ENCODE measurements at regions not wholly inside any gene's neighbourhood (a gene's known extent, or its start where the extent isn't known, plus 50 kb on each side); places are given as distances from the start of the nearest gene placed in this dataset.

GRCh38 chr18:79626905-79627749 is 52.5 kb upstream of the CTDP1 start:
- TF ChIP-seq POLR2A (IDR thresholded peaks at IDR 0.05; ENCODE audit: low read depth, low read length) (no peak), POLR2AphosphoS5 (IDR thresholded peaks at IDR 0.05; ENCODE audit: low read depth, low read length) (no peak), TAF1 (IDR thresholded peaks at IDR 0.05; ENCODE audit: low read depth, low read length) (no peak), SPI1 (IDR thresholded peaks at IDR 0.05; ENCODE audit: low read depth, low read length) (no peak), PAX5 (IDR thresholded peaks at IDR 0.05; ENCODE audit: insufficient read depth, low read length, severe bottlenecking) (no peak), POU2F2 (IDR thresholded peaks at IDR 0.05; ENCODE audit: low read depth, low read length) (no peak)
